HG02798 (cell line): ENCODE measurements at regions not wholly inside any gene's neighbourhood (a gene's known extent, or its start where the extent isn't known, plus 50 kb on each side); places are given as distances from the start of the nearest gene placed in this dataset.

ENCODE experiments used
- ATAC-seq: cut with Tn5 transposase; IDR thresholded peaks from one replicate; pipeline ENCODE4 v1.9.1; 2021; ENCODE audit warnings: mild to moderate bottlenecking; ENCODE audit not compliant: unreplicated experiment, poor library complexity

- no peak for ATAC-seq
Measured at GRCh38 chr1:98251497-98251896, 330.7 kb upstream of the DPYD start.

- ATAC-seq = no peak
Measured at GRCh38 chr1:98232678-98233077, 311.8 kb upstream of the DPYD start.

- no peak for ATAC-seq
Measured at GRCh38 chr1:98222706-98223105, 301.9 kb upstream of the DPYD start.

- ATAC-seq = no peak
Measured at GRCh38 chr1:98221923-98222322, 301.1 kb upstream of the DPYD start.

GRCh38 chr1:98217601-98218000, 296.8 kb upstream of the DPYD start:
- ATAC-seq = no peak

- ATAC-seq = no peak
Measured at GRCh38 chr1:98216304-98216703, 295.5 kb upstream of the DPYD start.

- ATAC-seq = no peak
Measured at GRCh38 chr1:98211271-98211845, 290.5 kb upstream of the DPYD start.

GRCh38 chr1:98210563-98210962, 289.7 kb upstream of the DPYD start:
- no peak for ATAC-seq

GRCh38 chr1:98210064-98210463, 289.2 kb upstream of the DPYD start:
- no peak for ATAC-seq

GRCh38 chr1:98205291-98206017, 284.6 kb upstream of the DPYD start:
- no peak for ATAC-seq

GRCh38 chr1:98203466-98203865, 282.6 kb upstream of the DPYD start:
- ATAC-seq = no peak

- no peak for ATAC-seq
Measured at GRCh38 chr1:98201666-98202081, 280.8 kb upstream of the DPYD start.

GRCh38 chr1:98197356-98197755, 276.5 kb upstream of the DPYD start:
- no peak for ATAC-seq

- no peak for ATAC-seq
Measured at GRCh38 chr1:98196012-98196411, 275.2 kb upstream of the DPYD start.

- ATAC-seq = no peak
Measured at GRCh38 chr1:98188774-98189173, 267.9 kb upstream of the DPYD start.

GRCh38 chr1:98184856-98185255, 264.0 kb upstream of the DPYD start:
- ATAC-seq = no peak

- ATAC-seq = no peak
Measured at GRCh38 chr1:98181036-98181764, 260.4 kb upstream of the DPYD start.

- no peak for ATAC-seq
Measured at GRCh38 chr1:98179151-98179773, 258.4 kb upstream of the DPYD start.

GRCh38 chr1:98177751-98178150, 256.9 kb upstream of the DPYD start:
- ATAC-seq = no peak

GRCh38 chr1:98176936-98177335, 256.1 kb upstream of the DPYD start:
- ATAC-seq = no peak

GRCh38 chr1:98176414-98176813, 255.6 kb upstream of the DPYD start:
- no peak for ATAC-seq
